HEK293T (cell line): ENCODE measurements at regions not wholly inside any gene's neighbourhood (a gene's known extent, or its start where the extent isn't known, plus 50 kb on each side); places are given as distances from the start of the nearest gene placed in this dataset.

ENCODE experiments used
- BHLHE40 ChIP-seq: fragments of 450-650 bp; IDR thresholded peaks from 2 replicates; pipeline ENCODE4 v1.6.1; 2016; ENCODE audit warnings: mild to moderate bottlenecking, moderate library complexity, borderline replicate concordance
- NFRKB ChIP-seq: fragments of 450-650 bp; IDR thresholded peaks from 2 replicates; pipeline ENCODE4 v1.6.1; 2016; ENCODE audit warnings: mild to moderate bottlenecking, moderate library complexity
- SP1 ChIP-seq: fragments of 450-650 bp; IDR thresholded peaks from 2 replicates; pipeline ENCODE4 v1.6.1; 2017
- SUZ12 ChIP-seq: fragments of 450-650 bp; IDR thresholded peaks from 2 replicates; pipeline ENCODE4 v1.6.1; 2016; ENCODE audit warnings: mild to moderate bottlenecking
- TARDBP ChIP-seq: fragments of 450-650 bp; IDR thresholded peaks from 2 replicates; pipeline ENCODE4 v1.6.1; 2016

GRCh38 chr1:183711741-183712361, 58.7 kb upstream of the APOBEC4 start:
- no peak for TF ChIP-seq BHLHE40
- TF ChIP-seq NFRKB, result no peak
- TF ChIP-seq SP1, result no peak
- no peak for TF ChIP-seq TARDBP
- no peak for TF ChIP-seq SUZ12
